ENCODE measurements at regions not wholly inside any gene's neighbourhood (a gene's known extent, or its start where the extent isn't known, plus 50 kb on each side); places are given as distances from the start of the nearest gene placed in this dataset.

- Histone ChIP-seq H3K27me3 (ENCODE audit: control insufficient read depth in 4 of 4, insufficient read depth in 4 of 4, low read length in 3 of 4) (no peaks in the 10 kb centered on the region), H3K9ac (ENCODE audit: low read depth in 1 of 2, low read length in 2 of 2) (no peak overlapping the region), H3K4me1 (ENCODE audit: control insufficient read depth in 4 of 4, insufficient read depth in 4 of 4, low read length in 3 of 4) (no peaks in the 10 kb centered on the region), H3K36me3 (ENCODE audit: control insufficient read depth in 4 of 4, insufficient read depth in 3 of 4, low read depth in 1 of 4, low read length in 3 of 4) (no peaks in the 10 kb centered on the region), H3K9me3 (ENCODE audit: control insufficient read depth in 4 of 4, low read length in 3 of 4) (peaks cover 0 to 4% (median 2%) of the 10 kb centered on the region in 4 donors), H3K27ac (ENCODE audit: low read depth in 1 of 2, low read length in 2 of 2) (no peak overlapping the region), H3K4me3 (ENCODE audit: low read depth in 1 of 3, low read length in 3 of 3) (no peak overlapping the region)
- TF ChIP-seq ATF3 (IDR thresholded peaks at IDR 0.05): no peak
- no peak for TF ChIP-seq HNF4G (IDR thresholded peaks at IDR 0.05)
- TF ChIP-seq ZBTB33 (IDR thresholded peaks at IDR 0.05): no peak
- no peak for TF ChIP-seq MAX (IDR thresholded peaks at IDR 0.05)
- TF ChIP-seq RAD21 (IDR thresholded peaks at IDR 0.05): no peak
- TF ChIP-seq FOXA2 (IDR thresholded peaks at IDR 0.05): no peak
- no peak for TF ChIP-seq RXRA (IDR thresholded peaks at IDR 0.05)
- no peak for TF ChIP-seq REST (IDR thresholded peaks at IDR 0.05)
- TF ChIP-seq SP1 (IDR thresholded peaks at IDR 0.05): no peak
- DNase-seq (ENCODE audit: low spot score): no peak
- WGBS: 66% methylated on average over 2 of the region's 2 CpGs
Observed at GRCh38 chr2:142314164-142314563, 183.3 kb upstream of the LRP1B start.

GRCh38 chr2:142310530-142310929, 179.7 kb upstream of the LRP1B start:
- no peak for DNase-seq (ENCODE audit: low spot score)
- Histone ChIP-seq H3K9me3 (ENCODE audit: control insufficient read depth in 4 of 4, low read length in 3 of 4) (peaks cover 0 to 4% (median 2%) of the 10 kb centered on the region in 4 donors), H3K27ac (ENCODE audit: low read depth in 1 of 2, low read length in 2 of 2) (no peak overlapping the region), H3K9ac (ENCODE audit: low read depth in 1 of 2, low read length in 2 of 2) (no peak overlapping the region), H3K4me3 (ENCODE audit: low read depth in 1 of 3, low read length in 3 of 3) (no peak overlapping the region), H3K27me3 (ENCODE audit: control insufficient read depth in 4 of 4, insufficient read depth in 4 of 4, low read length in 3 of 4) (no peaks in the 10 kb centered on the region), H3K4me1 (ENCODE audit: control insufficient read depth in 4 of 4, insufficient read depth in 4 of 4, low read length in 3 of 4) (no peaks in the 10 kb centered on the region), H3K36me3 (ENCODE audit: control insufficient read depth in 4 of 4, insufficient read depth in 3 of 4, low read depth in 1 of 4, low read length in 3 of 4) (no peaks in the 10 kb centered on the region)
- TF ChIP-seq MAX (IDR thresholded peaks at IDR 0.05): no peak
- TF ChIP-seq FOXA2 (IDR thresholded peaks at IDR 0.05): no peak
- no peak for TF ChIP-seq SP1 (IDR thresholded peaks at IDR 0.05)
- no peak for TF ChIP-seq RXRA (IDR thresholded peaks at IDR 0.05)
- TF ChIP-seq NR2F2 (IDR thresholded peaks at IDR 0.05): no peak
- TF ChIP-seq ATF3 (IDR thresholded peaks at IDR 0.05): no peak
- no peak for TF ChIP-seq RAD21 (IDR thresholded peaks at IDR 0.05)
- TF ChIP-seq HNF4A (conservative IDR thresholded peaks at IDR 0.05): no peak
- no peak for TF ChIP-seq REST (IDR thresholded peaks at IDR 0.05)
- TF ChIP-seq JUND (IDR thresholded peaks at IDR 0.05): no peak
- TF ChIP-seq CTCF (IDR thresholded peaks at IDR 0.05; ENCODE audit: low read depth, low read length, missing input control): no peak
- TF ChIP-seq TAF1 (conservative IDR thresholded peaks at IDR 0.05): no peak
